GM19467 (cell line): ENCODE measurements at regions not wholly inside any gene's neighbourhood (a gene's known extent, or its start where the extent isn't known, plus 50 kb on each side); places are given as distances from the start of the nearest gene placed in this dataset.

Experiments used
- ATAC-seq: cut with Tn5 transposase; IDR thresholded peaks from one replicate; pipeline ENCODE4 v1.9.1; 2021; ENCODE audit warnings: mild to moderate bottlenecking, moderate library complexity; ENCODE audit not compliant: unreplicated experiment

DNA sequence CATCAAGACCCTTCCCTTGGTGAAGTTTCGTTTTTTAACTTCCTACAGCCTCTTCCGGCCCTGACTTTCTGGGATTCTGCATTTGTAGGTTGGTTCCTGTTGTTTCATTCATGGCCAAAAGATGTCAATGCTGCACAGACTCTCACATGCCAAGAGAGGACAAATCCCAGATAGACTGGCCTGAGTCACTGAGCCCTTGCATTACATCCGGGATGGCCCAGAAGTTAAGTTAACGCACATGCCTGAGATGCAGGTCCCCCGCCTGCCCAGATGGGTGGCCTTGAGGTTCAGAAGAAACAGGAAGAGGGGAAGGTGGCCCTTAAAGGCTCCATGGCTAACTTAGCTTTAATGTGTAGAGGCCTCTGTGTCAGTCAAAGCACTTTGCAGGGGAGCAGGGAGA, 51.6 kb upstream of the SRGAP3 start:
- no peak for ATAC-seq

DNA sequence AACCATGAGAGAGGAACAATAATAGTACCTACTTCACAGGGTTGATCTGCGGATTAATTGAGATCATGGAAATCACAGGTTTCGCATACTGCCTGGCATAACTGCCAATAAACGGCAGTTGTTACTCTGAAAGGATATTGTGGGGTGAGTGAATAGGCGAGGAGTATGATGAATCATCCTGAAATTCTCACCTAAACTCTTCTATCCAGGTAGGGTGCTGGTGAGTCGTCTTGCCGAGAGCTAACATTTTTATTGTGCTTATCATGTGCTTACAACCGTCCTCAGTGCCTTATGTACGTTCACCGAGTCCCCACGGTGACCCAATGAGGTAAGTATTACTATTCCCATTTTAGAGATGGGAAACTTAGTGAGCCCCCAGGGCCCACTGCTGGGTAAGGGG, 52.4 kb upstream of the SRGAP3 start:
- no peak for ATAC-seq

DNA sequence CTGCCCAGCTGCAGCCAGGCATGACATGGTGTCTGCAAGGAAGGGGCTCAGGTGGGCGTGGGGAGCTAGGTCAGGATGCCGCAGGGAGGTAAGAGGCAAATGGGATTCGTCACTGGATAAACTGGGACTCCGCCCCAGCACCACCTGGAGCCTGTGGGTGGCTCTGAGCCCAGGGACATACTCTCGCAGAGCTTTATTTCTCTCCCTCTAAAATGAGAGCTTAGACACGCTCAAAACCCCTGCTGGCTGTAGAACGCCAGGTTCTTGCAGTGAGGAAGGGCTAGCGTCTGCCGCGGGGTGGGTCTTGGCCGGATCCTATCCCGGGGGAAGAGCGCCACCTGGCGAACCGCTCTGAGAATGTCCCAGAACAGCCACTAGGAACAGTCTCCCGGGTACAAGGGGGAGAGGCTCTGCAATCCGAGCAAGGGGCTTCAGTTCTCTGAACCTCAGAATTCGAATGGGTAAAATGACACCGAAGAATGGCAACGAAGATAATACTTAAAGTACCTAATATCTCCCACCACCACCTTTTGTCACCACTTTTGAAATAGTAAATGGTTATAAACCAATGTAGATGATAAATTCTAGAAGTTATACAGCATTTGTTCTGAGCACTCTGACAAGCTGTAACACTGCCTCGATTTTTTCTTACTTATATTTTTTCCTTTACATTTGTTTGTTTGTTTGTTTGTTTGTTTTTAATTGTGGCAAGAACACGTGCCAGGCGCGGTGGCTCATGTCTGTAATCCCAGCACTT, 53.2 kb upstream of the SRGAP3 start:
- ATAC-seq = peak; percentile 86

DNA sequence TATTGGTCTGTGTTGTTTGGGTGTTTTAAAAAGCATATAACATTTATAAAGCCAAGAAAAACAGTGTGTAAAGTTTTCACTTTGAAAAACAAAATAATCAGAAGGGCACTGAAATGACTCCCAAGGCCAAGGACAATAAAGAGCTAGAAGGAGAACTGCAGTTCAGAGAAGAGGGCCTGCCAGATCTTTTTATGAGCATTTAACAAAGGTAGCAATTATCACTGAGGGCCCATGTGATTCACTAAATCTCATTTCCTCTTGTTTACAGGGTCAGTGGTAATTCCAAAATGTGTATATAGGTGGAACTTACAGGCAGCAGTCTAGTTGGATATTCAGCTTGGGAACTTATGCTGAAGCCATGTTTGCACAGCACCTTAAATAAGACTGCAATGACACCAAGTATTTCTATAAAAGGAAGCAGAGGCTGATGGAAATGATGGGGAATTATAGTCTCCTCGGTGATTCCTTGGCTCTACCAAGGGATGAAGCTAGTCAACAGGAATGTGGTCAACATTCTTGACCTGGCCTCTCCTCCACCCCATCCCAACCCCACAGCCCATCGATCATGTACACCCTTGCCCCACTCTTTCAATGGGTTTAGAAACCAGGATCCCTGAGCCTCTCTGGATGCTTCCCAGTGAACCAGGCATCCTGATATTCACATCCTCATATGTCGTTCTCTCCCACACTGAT, 54.4 kb upstream of the THUMPD3 start:
- ATAC-seq = no peak

DNA sequence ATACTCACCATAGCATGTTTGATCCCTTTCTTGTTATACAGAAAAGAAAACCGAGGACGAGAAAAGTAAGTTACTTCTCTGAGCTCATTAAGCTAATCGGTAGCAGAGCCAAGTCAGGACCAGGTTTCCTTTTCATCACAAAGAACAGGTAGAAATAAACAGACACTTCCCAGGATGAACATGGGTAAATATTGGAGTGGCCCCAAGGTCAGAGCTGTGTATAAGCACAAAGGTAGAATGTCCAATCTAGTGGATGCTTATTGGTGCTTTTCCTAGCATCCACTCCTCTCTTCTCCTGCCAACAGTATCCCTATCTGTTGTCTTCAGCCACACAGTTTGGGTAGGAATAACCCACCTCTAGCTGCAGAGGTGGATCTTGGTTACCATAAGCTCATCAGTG, 52.8 kb upstream of the THUMPD3 start:
- ATAC-seq = no peak

DNA sequence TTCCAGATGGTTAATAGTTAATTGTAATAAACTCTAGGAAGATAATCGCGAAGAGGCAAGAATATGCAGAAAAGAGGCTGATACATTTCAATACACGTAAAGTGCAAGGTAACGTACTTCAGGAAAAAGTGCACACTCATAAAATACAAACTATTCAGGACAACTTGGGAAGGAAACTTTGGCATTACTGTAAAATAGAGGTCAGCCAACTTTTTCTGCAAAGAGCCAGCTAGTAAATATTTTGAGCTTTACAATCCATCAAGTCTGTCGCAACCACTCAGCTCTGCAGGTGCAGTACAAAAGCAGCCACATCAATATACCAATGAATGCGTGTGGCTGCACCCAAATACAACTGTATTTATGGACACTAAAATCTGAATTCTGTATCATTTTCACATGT, 51.6 kb upstream of the THUMPD3 start:
- ATAC-seq = no peak
